Rectal smooth muscle tissue (tissue), 1 donor: ENCODE measurements at regions not wholly inside any gene's neighbourhood (a gene's known extent, or its start where the extent isn't known, plus 50 kb on each side); places are given as distances from the start of the nearest gene placed in this dataset.
A peak's percentile ranks its signal among the peaks of the same experiment; 100 is the strongest.

Experiments used
- H3K27ac ChIP-seq: one replicate; pipeline ENCODE4 v1.7.0; 2013; ENCODE audit warnings: low read depth, low read length, inconsistent platforms
- H3K27me3 ChIP-seq: one replicate; pipeline ENCODE4 v1.7.0; 2013; ENCODE audit warnings: low read length; ENCODE audit not compliant: control insufficient read depth, insufficient read depth
- H3K36me3 ChIP-seq: one replicate; pipeline ENCODE4 v1.7.0; 2013; ENCODE audit warnings: low read length; ENCODE audit not compliant: control insufficient read depth, insufficient read depth
- H3K4me1 ChIP-seq: one replicate; pipeline ENCODE4 v1.7.0; 2013; ENCODE audit warnings: low read length; ENCODE audit not compliant: control insufficient read depth, insufficient read depth
- H3K4me3 ChIP-seq: one replicate; pipeline ENCODE4 v1.7.0; 2013; ENCODE audit warnings: low read length
- H3K9ac ChIP-seq: one replicate; pipeline ENCODE4 v1.7.0; 2013; ENCODE audit warnings: low read length

- no peaks in the 10 kb centered on the region for H3K4me1 ChIP-seq
- no peaks in the 10 kb centered on the region for H3K36me3 ChIP-seq
- H3K4me3 ChIP-seq = no peak overlapping the region
- no peaks in the 10 kb centered on the region for H3K27me3 ChIP-seq
- H3K9ac ChIP-seq = no peak overlapping the region
- no peak overlapping the region for H3K27ac ChIP-seq
Measured at GRCh38 chr6:122308074-122308473, 91.4 kb upstream of the HSF2 start.

- Histone ChIP-seq H3K4me1 (no peaks in the 10 kb centered on the region), H3K36me3 (no peaks in the 10 kb centered on the region), H3K27ac (no peak overlapping the region), H3K9ac (no peak overlapping the region), H3K27me3 (no peaks in the 10 kb centered on the region), H3K4me3 (no peak overlapping the region)
Measured at GRCh38 chr6:122315842-122316241, 83.6 kb upstream of the HSF2 start.

- Histone ChIP-seq H3K4me3 (peak overlapping the region; percentile 32), H3K27me3 (no peaks in the 10 kb centered on the region), H3K36me3 (no peaks in the 10 kb centered on the region), H3K4me1 (no peaks in the 10 kb centered on the region), H3K9ac (no peak overlapping the region), H3K27ac (no peak overlapping the region)
Measured at GRCh38 chr6:122322824-122323223, 76.6 kb upstream of the HSF2 start.

- H3K9ac ChIP-seq = no peak overlapping the region
- H3K27ac ChIP-seq = no peak overlapping the region
- H3K4me1 ChIP-seq = no peaks in the 10 kb centered on the region
- peak overlapping the region; percentile 32 for H3K4me3 ChIP-seq
- no peaks in the 10 kb centered on the region for H3K36me3 ChIP-seq
- no peaks in the 10 kb centered on the region for H3K27me3 ChIP-seq
Measured at GRCh38 chr6:122323361-122323760, 76.1 kb upstream of the HSF2 start.

- Histone ChIP-seq H3K9ac (no peak overlapping the region), H3K27ac (no peak overlapping the region), H3K4me3 (no peak overlapping the region), H3K4me1 (no peaks in the 10 kb centered on the region), H3K27me3 (no peaks in the 10 kb centered on the region), H3K36me3 (no peaks in the 10 kb centered on the region)
Measured at GRCh38 chr6:122330315-122330714, 69.1 kb upstream of the HSF2 start.

GRCh38 chr6:122337645-122338044, 61.8 kb upstream of the HSF2 start:
- Histone ChIP-seq H3K27ac (no peak overlapping the region), H3K9ac (no peak overlapping the region), H3K27me3 (no peaks in the 10 kb centered on the region), H3K36me3 (no peaks in the 10 kb centered on the region), H3K4me1 (no peaks in the 10 kb centered on the region), H3K4me3 (no peak overlapping the region)

- H3K9ac ChIP-seq = no peak overlapping the region
Measured at GRCh38 chr6:122339661-122340060, 59.8 kb upstream of the HSF2 start.

GRCh38 chr6:122347280-122347679, 52.2 kb upstream of the HSF2 start:
- Histone ChIP-seq H3K4me3 (no peak overlapping the region), H3K27me3 (no peaks in the 10 kb centered on the region), H3K9ac (no peak overlapping the region), H3K36me3 (no peaks in the 10 kb centered on the region), H3K4me1 (no peaks in the 10 kb centered on the region), H3K27ac (no peak overlapping the region)

More at GRCh38 chr6:122339661-122340060, 59.8 kb upstream of the HSF2 start:
- Histone ChIP-seq H3K4me1 (no peaks in the 10 kb centered on the region), H3K27me3 (no peaks in the 10 kb centered on the region), H3K27ac (no peak overlapping the region), H3K4me3 (no peak overlapping the region), H3K36me3 (no peaks in the 10 kb centered on the region)

- Histone ChIP-seq H3K27me3 (no peaks in the 10 kb centered on the region), H3K9ac (no peak overlapping the region), H3K27ac (no peak overlapping the region), H3K4me3 (no peak overlapping the region), H3K36me3 (no peaks in the 10 kb centered on the region), H3K4me1 (no peaks in the 10 kb centered on the region)
Measured at GRCh38 chr6:122347751-122348150, 51.7 kb upstream of the HSF2 start.
